ENCODE measurements at regions not wholly inside any gene's neighbourhood (a gene's known extent, or its start where the extent isn't known, plus 50 kb on each side); places are given as distances from the start of the nearest gene placed in this dataset.

DNA sequence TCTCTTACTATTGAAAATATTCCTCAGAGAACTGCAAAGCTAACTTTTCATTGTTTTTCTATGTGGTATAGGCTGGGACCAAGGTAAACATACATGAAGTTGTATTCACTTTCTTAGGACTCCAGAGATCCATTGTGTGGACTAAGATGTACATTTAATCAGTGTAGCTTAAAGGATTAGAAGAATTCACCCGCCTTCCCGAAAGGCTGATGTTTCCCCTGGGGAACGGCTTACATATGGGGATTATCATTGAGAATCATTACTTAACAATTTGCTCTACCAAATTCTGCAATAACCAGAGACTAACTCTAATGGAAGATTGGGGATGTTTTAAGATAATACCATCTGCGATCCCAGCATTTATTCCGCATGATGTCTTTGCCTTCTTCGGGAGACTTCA is 257.1 kb upstream of the KIAA1217 start:
- no peak for TF ChIP-seq POLR2A (IDR thresholded peaks at IDR 0.05)
- TF ChIP-seq, protein P1, sequence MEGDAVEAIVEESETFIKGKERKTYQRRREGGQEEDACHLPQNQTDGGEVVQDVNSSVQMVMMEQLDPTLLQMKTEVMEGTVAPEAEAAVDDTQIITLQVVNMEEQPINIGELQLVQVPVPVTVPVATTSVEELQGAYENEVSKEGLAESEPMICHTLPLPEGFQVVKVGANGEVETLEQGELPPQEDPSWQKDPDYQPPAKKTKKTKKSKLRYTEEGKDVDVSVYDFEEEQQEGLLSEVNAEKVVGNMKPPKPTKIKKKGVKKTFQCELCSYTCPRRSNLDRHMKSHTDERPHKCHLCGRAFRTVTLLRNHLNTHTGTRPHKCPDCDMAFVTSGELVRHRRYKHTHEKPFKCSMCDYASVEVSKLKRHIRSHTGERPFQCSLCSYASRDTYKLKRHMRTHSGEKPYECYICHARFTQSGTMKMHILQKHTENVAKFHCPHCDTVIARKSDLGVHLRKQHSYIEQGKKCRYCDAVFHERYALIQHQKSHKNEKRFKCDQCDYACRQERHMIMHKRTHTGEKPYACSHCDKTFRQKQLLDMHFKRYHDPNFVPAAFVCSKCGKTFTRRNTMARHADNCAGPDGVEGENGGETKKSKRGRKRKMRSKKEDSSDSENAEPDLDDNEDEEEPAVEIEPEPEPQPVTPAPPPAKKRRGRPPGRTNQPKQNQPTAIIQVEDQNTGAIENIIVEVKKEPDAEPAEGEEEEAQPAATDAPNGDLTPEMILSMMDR (IDR thresholded peaks at IDR 0.05): no peak

Data from tibial nerve (tissue), 3 donors.